Ascending aorta (tissue), 2 donors: ENCODE measurements at regions not wholly inside any gene's neighbourhood (a gene's known extent, or its start where the extent isn't known, plus 50 kb on each side); places are given as distances from the start of the nearest gene placed in this dataset.

Experiments
- DNase-seq, 2 donors: peaks; one replicate each; pipeline ENCODE4 v3.0.0-alpha.2; 2019; ENCODE audit warnings: low spot score in 2 of 2
- H3K27ac ChIP-seq, 2 donors: fragments of 200-600 bp; sonication (generic); one replicate each; pipeline ENCODE4 v1.5.1; 2016 to 2017; ENCODE audit warnings: mild to moderate bottlenecking in 1 of 2
- H3K27me3 ChIP-seq: fragments of 200-600 bp; sonication (generic); one replicate; pipeline ENCODE4 v1.5.1; 2017
- H3K36me3 ChIP-seq, 2 donors: fragments of 200-600 bp; sonication (generic); one replicate each; pipeline ENCODE4 v1.5.1; 2016
- H3K4me1 ChIP-seq, 2 donors: fragments of 200-600 bp; sonication (generic); one replicate each; pipeline ENCODE4 v1.5.1; 2016 to 2017; ENCODE audit warnings: mild to moderate bottlenecking in 1 of 2
- H3K4me3 ChIP-seq, 2 donors: fragments of 200-600 bp; sonication (generic); one replicate each; pipeline ENCODE4 v1.5.1; 2016 to 2017; ENCODE audit warnings: mild to moderate bottlenecking in 1 of 2
- H3K9me3 ChIP-seq, 2 donors: fragments of 200-600 bp; sonication (generic); one replicate each; pipeline ENCODE4 v1.5.1; 2016
- CTCF ChIP-seq, 3 experiments: fragments of 200-600 bp in 2 of 3; fragments of 450-650 bp in 1 of 3; sonication (generic) in 2 of 3; IDR thresholded peaks; one replicate each; pipeline ENCODE4 v1.5.1; 2016 to 2019; ENCODE audit warnings: antibody characterized with exemption in 3 of 3, mild to moderate bottlenecking in 1 of 3, moderate library complexity in 1 of 3
- intact Hi-C: fragments of 100-400 bp; cut with DNase I; formaldehyde crosslinking; loops from one replicate; pipeline ENCODE4 v1.15.1; 2023

GRCh38 chr5:148759101-148759500 is 67.3 kb upstream of the ADRB2 start:
- no peaks in the 10 kb centered on the region for H3K27me3 ChIP-seq
- H3K4me3 ChIP-seq = no peak overlapping the region
- intact Hi-C loops = no loop called here
- DNase-seq = no peak
- no peaks in the 10 kb centered on the region for H3K4me1 ChIP-seq
- no peak for TF ChIP-seq CTCF (IDR thresholded peaks at IDR 0.05)
- H3K27ac ChIP-seq = no peak overlapping the region
- no peaks in the 10 kb centered on the region for H3K36me3 ChIP-seq
- peaks cover 0 to 7% of the 10 kb centered on the region in 2 donors for H3K9me3 ChIP-seq

GRCh38 chr5:148760945-148761638 is 65.3 kb upstream of the ADRB2 start:
- DNase-seq = no peak
- Histone ChIP-seq H3K27ac (no peak overlapping the region), H3K4me3 (no peak overlapping the region), H3K9me3 (no peaks in the 10 kb centered on the region), H3K4me1 (no peaks in the 10 kb centered on the region), H3K27me3 (no peaks in the 10 kb centered on the region), H3K36me3 (no peaks in the 10 kb centered on the region)
- TF ChIP-seq CTCF (IDR thresholded peaks at IDR 0.05) = no peak
- intact Hi-C loops = no loop called here

- Histone ChIP-seq H3K9me3 (no peaks in the 10 kb centered on the region), H3K4me3 (no peak overlapping the region), H3K27me3 (no peaks in the 10 kb centered on the region), H3K36me3 (no peaks in the 10 kb centered on the region), H3K4me1 (no peaks in the 10 kb centered on the region), H3K27ac (no peak overlapping the region)
- TF ChIP-seq CTCF (IDR thresholded peaks at IDR 0.05) = no peak
- intact Hi-C loops = no loop called here
- DNase-seq = no peak
These were observed 62.4 kb upstream of the ADRB2 start for GRCh38 chr5:148763996-148764395.

- Histone ChIP-seq H3K36me3 (no peaks in the 10 kb centered on the region), H3K9me3 (no peaks in the 10 kb centered on the region), H3K4me3 (no peak overlapping the region), H3K27me3 (no peaks in the 10 kb centered on the region), H3K4me1 (no peaks in the 10 kb centered on the region), H3K27ac (no peak overlapping the region)
- TF ChIP-seq CTCF (IDR thresholded peaks at IDR 0.05) = no peak
- intact Hi-C loops = no loop called here
- DNase-seq = no peak
These were observed 61.4 kb upstream of the ADRB2 start for GRCh38 chr5:148765061-148765460.

- intact Hi-C loops = no loop called here
- DNase-seq = no peak
- H3K9me3 ChIP-seq = no peaks in the 10 kb centered on the region
These were observed 57.5 kb upstream of the ADRB2 start for GRCh38 chr5:148768806-148769415.

More at GRCh38 chr5:148768806-148769415, 57.5 kb upstream of the ADRB2 start:
- H3K4me1 ChIP-seq = no peaks in the 10 kb centered on the region
- no peak for TF ChIP-seq CTCF (IDR thresholded peaks at IDR 0.05)
- H3K4me3 ChIP-seq = no peak overlapping the region
- H3K27ac ChIP-seq = no peak overlapping the region
- H3K36me3 ChIP-seq = no peaks in the 10 kb centered on the region
- no peaks in the 10 kb centered on the region for H3K27me3 ChIP-seq
